ENCODE measurements at regions not wholly inside any gene's neighbourhood (a gene's known extent, or its start where the extent isn't known, plus 50 kb on each side); places are given as distances from the start of the nearest gene placed in this dataset.

DNA sequence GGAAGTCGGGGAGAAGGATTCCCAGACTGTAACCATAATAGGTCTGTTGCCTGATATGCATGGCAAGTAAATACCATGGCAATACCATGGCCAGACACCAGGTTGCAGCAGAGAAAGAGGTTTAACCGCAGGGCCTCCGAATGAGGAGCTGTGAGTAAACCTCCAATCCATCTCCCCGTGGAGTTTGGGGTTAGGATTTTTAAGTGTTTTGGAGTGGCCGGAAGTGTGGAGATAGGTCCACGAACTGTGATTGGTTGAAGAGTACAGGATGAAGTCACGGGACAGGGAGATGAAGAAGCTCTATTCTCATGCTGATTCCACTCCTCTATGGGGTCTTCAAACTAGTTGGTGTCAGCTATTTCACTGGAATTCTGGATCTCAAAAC is 127.9 kb downstream of the ST8SIA2 start:
- no peaks in the 10 kb centered on the region for H3K27me3 ChIP-seq (ENCODE audit: control insufficient read depth, extremely low read depth, insufficient read depth, low read length)
- TF ChIP-seq, protein P1, sequence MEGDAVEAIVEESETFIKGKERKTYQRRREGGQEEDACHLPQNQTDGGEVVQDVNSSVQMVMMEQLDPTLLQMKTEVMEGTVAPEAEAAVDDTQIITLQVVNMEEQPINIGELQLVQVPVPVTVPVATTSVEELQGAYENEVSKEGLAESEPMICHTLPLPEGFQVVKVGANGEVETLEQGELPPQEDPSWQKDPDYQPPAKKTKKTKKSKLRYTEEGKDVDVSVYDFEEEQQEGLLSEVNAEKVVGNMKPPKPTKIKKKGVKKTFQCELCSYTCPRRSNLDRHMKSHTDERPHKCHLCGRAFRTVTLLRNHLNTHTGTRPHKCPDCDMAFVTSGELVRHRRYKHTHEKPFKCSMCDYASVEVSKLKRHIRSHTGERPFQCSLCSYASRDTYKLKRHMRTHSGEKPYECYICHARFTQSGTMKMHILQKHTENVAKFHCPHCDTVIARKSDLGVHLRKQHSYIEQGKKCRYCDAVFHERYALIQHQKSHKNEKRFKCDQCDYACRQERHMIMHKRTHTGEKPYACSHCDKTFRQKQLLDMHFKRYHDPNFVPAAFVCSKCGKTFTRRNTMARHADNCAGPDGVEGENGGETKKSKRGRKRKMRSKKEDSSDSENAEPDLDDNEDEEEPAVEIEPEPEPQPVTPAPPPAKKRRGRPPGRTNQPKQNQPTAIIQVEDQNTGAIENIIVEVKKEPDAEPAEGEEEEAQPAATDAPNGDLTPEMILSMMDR (optimal IDR thresholded peaks at IDR 0.05 in 1 of 3, IDR thresholded peaks at IDR 0.05 in 1 of 3, conservative IDR thresholded peaks at IDR 0.05 in 1 of 3; ENCODE audit: extremely low read depth in 1 of 3, insufficient read depth in 2 of 3, low read length in 3 of 3): peak; percentile 70 to 85 (median 77)
- no peak for TF ChIP-seq EZH2 (IDR thresholded peaks at IDR 0.05; ENCODE audit: low read length)
- DNase-seq (ENCODE audit: low read depth, low spot score): peak; percentile 5
- no peaks in the 10 kb centered on the region for H3K4me1 ChIP-seq (ENCODE audit: control insufficient read depth, extremely low read depth, insufficient read depth, low read length)
- no peak overlapping the region for H3K4me2 ChIP-seq (ENCODE audit: control insufficient read depth, extremely low read depth, insufficient read depth, low read depth, low read length)
- H3K36me3 ChIP-seq (ENCODE audit: control insufficient read depth in 2 of 2, extremely low read depth in 1 of 2, insufficient read depth in 2 of 2, low read length in 2 of 2): no peaks in the 10 kb centered on the region
- no peak overlapping the region for H2AFZ ChIP-seq (ENCODE audit: control insufficient read depth, low read length)
- no peak overlapping the region for H3K27ac ChIP-seq (ENCODE audit: control insufficient read depth, insufficient read depth, low read length)
- no peaks in the 10 kb centered on the region for H3K9me3 ChIP-seq (ENCODE audit: control insufficient read depth, low read depth, low read length)
- peak; percentile 77 for FAIRE-seq
- no peaks in the 10 kb centered on the region for H4K20me1 ChIP-seq (ENCODE audit: control insufficient read depth, extremely low read depth, insufficient read depth, low read length)
- no peak overlapping the region for H3K4me3 ChIP-seq (ENCODE audit: control insufficient read depth in 2 of 3, extremely low read depth in 1 of 3, insufficient read depth in 2 of 3, low read depth in 1 of 3, low read length in 3 of 3)
- H3K9me1 ChIP-seq (ENCODE audit: control insufficient read depth, extremely low read depth, insufficient read depth, low read length): no peaks in the 10 kb centered on the region
- H3K79me2 ChIP-seq (ENCODE audit: control insufficient read depth, insufficient read depth, low read length): no peaks in the 10 kb centered on the region
- no peak overlapping the region for H3K9ac ChIP-seq (ENCODE audit: control insufficient read depth, extremely low read depth, insufficient read depth, low read length)
- dilution Hi-C loops (cut with MboI; ENCODE audit: extremely low pct_ligation_motif_present, low sequenced_read_pairs): no loop called here

DNA sequence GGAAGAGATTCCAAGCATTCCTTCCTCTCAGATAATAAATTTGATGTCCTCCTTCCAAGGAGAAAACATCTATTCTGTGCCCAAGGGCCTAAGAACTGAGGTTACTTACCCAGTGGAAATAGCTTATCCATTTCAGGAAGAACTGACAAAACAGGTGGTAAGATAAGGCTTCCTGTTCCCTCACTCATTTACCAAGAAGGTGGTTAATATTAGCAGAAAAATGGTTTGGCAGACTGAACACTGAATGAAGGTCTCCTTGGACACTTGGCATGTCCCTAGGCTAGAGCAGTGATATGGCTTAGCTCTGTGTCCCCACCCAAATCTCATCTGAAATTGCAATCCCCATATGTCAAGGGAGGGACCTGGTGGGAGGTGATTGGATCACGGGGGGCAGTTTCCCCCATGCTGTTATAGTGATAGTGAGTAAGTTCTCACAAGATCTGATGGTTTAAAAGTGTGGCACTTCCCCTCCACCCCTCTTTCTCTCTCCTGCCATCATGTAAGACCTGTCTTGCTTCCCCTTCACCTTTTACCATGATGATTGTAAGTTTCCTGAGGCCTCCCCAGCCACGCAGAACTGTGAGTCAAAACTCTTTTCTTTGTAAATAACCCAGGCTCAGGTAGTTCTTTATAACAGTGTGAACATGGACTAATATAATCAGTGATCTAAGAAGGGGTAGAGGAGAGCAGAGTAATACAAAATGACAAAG is 127.4 kb downstream of the ST8SIA2 start:
- Histone ChIP-seq H2AFZ (ENCODE audit: control insufficient read depth, low read length) (no peak overlapping the region), H3K27ac (ENCODE audit: control insufficient read depth, insufficient read depth, low read length) (no peak overlapping the region), H3K27me3 (ENCODE audit: control insufficient read depth, extremely low read depth, insufficient read depth, low read length) (no peaks in the 10 kb centered on the region), H3K9me1 (ENCODE audit: control insufficient read depth, extremely low read depth, insufficient read depth, low read length) (no peaks in the 10 kb centered on the region), H3K4me1 (ENCODE audit: control insufficient read depth, extremely low read depth, insufficient read depth, low read length) (no peaks in the 10 kb centered on the region), H4K20me1 (ENCODE audit: control insufficient read depth, extremely low read depth, insufficient read depth, low read length) (no peaks in the 10 kb centered on the region), H3K9ac (ENCODE audit: control insufficient read depth, extremely low read depth, insufficient read depth, low read length) (no peak overlapping the region), H3K36me3 (ENCODE audit: control insufficient read depth in 2 of 2, extremely low read depth in 1 of 2, insufficient read depth in 2 of 2, low read length in 2 of 2) (no peaks in the 10 kb centered on the region), H3K4me3 (ENCODE audit: control insufficient read depth in 2 of 3, extremely low read depth in 1 of 3, insufficient read depth in 2 of 3, low read depth in 1 of 3, low read length in 3 of 3) (no peak overlapping the region), H3K4me2 (ENCODE audit: control insufficient read depth, extremely low read depth, insufficient read depth, low read depth, low read length) (no peak overlapping the region), H3K9me3 (ENCODE audit: control insufficient read depth, low read depth, low read length) (no peaks in the 10 kb centered on the region), H3K79me2 (ENCODE audit: control insufficient read depth, insufficient read depth, low read length) (no peaks in the 10 kb centered on the region)
- DNase-seq (ENCODE audit: low read depth, low spot score): no peak
- FAIRE-seq: no peak
- TF ChIP-seq, protein P1 (optimal IDR thresholded peaks at IDR 0.05 in 1 of 3, IDR thresholded peaks at IDR 0.05 in 1 of 3, conservative IDR thresholded peaks at IDR 0.05 in 1 of 3; ENCODE audit: extremely low read depth in 1 of 3, insufficient read depth in 2 of 3, low read length in 3 of 3): no peak
- no peak for TF ChIP-seq EZH2 (IDR thresholded peaks at IDR 0.05; ENCODE audit: low read length)
- dilution Hi-C loops (cut with MboI; ENCODE audit: extremely low pct_ligation_motif_present, low sequenced_read_pairs): no loop called here

All from keratinocyte (primary cell).